Panc1 (cell line): ENCODE measurements at regions not wholly inside any gene's neighbourhood (a gene's known extent, or its start where the extent isn't known, plus 50 kb on each side); places are given as distances from the start of the nearest gene placed in this dataset.
A peak's percentile ranks its signal among the peaks of the same experiment; 100 is the strongest.
"Not testable (repeated sequence)": the region's sequence is repeated elsewhere in the genome, so short reads cannot be mapped to it uniquely, and the experiment has no call there.

Experiments used
- ATAC-seq: fragments of 200-7000 bp; cut with Tn5 transposase; 2 replicates; pipeline ENCODE4 v1.9.1; 2020; ENCODE audit warnings: mild to moderate bottlenecking, moderate library complexity
- BruUV-seq: library from RNA; stranded (reverse); fragments of 400-500 nt; replicated peaks from 2 replicates; lab custom pipeline; 2021; lab: Mats Ljungman, UMichigan
- CTCF ChIA-PET: fragments of 300-600 bp; sonication (Branson Sonifier 250); formaldehyde crosslinking; loops from one replicate; lab custom pipeline; 2022; ENCODE audit warnings: antibody characterized with exemption; lab: Charles Lee
- POLR2A ChIA-PET: fragments of 300-600 bp; sonication (Branson Sonifier 250); formaldehyde crosslinking; loops from one replicate; lab custom pipeline; 2022; ENCODE audit warnings: antibody characterized with exemption; lab: Charles Lee
- DNase-seq: peaks from one replicate; pipeline ENCODE4 v3.0.0-alpha.2; 2010; ENCODE audit warnings: low read depth, low spot score
- H3K27ac ChIP-seq: 2 replicates; pipeline ENCODE4 v1.5.1; 2011; ENCODE audit warnings: mild to moderate bottlenecking, low read length, inconsistent platforms
- H3K27me3 ChIP-seq: fragments of 200-500 bp; sonication (Bioruptor generic); 2 replicates; pipeline ENCODE4 v1.6.0; 2014; ENCODE audit warnings: low read length, inconsistent platforms; ENCODE audit not compliant: control insufficient read depth, insufficient read depth
- H3K36me3 ChIP-seq: fragments of 200-500 bp; sonication (Bioruptor generic); 2 replicates; pipeline ENCODE4 v1.5.1; 2014; ENCODE audit warnings: inconsistent platforms, mild to moderate bottlenecking, low read length, moderate library complexity; ENCODE audit not compliant: control insufficient read depth, insufficient read depth
- H3K4me1 ChIP-seq: 2 replicates; pipeline ENCODE4 v1.5.1; 2011; ENCODE audit warnings: inconsistent platforms, mild to moderate bottlenecking, low read length, moderate library complexity; ENCODE audit not compliant: control insufficient read depth, insufficient read depth
- H3K4me3 ChIP-seq, 2 experiments: 2 replicates each; pipeline ENCODE4 v1.5.1; 2011 to 2012; ENCODE audit warnings: low read depth in 2 of 2, low read length in 2 of 2, mild to moderate bottlenecking in 2 of 2, inconsistent platforms in 1 of 2, moderate library complexity in 1 of 2
- H3K9me3 ChIP-seq: fragments of 200-500 bp; sonication (Bioruptor generic); 2 replicates; pipeline ENCODE4 v1.5.1; 2014; ENCODE audit warnings: low read depth, mild to moderate bottlenecking, inconsistent platforms, low read length, moderate library complexity; ENCODE audit not compliant: control insufficient read depth, insufficient read depth
- POLR2AphosphoS5 ChIP-seq: IDR thresholded peaks from 2 replicates; pipeline ENCODE4 v1.6.1; 2012; ENCODE audit warnings: mild to moderate bottlenecking, low read depth, low read length, moderate library complexity
- SIN3A ChIP-seq: IDR thresholded peaks from 2 replicates; pipeline ENCODE4 v1.6.1; 2012; ENCODE audit warnings: low read depth, mild to moderate bottlenecking, low read length, moderate library complexity, borderline replicate concordance; ENCODE audit not compliant: insufficient read depth
- TCF7L2 ChIP-seq: IDR thresholded peaks from 2 replicates; pipeline ENCODE4 v1.6.1; 2011; ENCODE audit warnings: mild to moderate bottlenecking, low read depth, low read length, inconsistent platforms
- in situ Hi-C: cut with HindIII; loops from 2 replicates; pipeline ENCODE4 v1.10.0; 2016; ENCODE audit warnings: low sequenced_read_pairs, low pct_unique_long_range_greater_than_20kb
- intact Hi-C: fragments of 100-400 bp; cut with micrococcal nuclease; formaldehyde crosslinking; loops from one replicate; pipeline ENCODE4 v1.10.0; 2022; ENCODE audit not compliant: unreplicated experiment
- TF ChIP-seq, protein P1 (sequence below), 2 experiments: IDR thresholded peaks; 2 replicates each; pipeline ENCODE4 v1.6.1; 2011 to 2012; ENCODE audit warnings: low read depth in 2 of 2, control low read depth in 1 of 2, low read length in 1 of 2, mild to moderate bottlenecking in 1 of 2, moderate library complexity in 1 of 2; ENCODE audit not compliant: insufficient read depth in 1 of 2
- TF ChIP-seq, protein P2 (sequence below): fragments of 450-650 bp; IDR thresholded peaks from 2 replicates; pipeline ENCODE4 v1.5.1; 2017; ENCODE audit warnings: mild to moderate bottlenecking

DNA sequence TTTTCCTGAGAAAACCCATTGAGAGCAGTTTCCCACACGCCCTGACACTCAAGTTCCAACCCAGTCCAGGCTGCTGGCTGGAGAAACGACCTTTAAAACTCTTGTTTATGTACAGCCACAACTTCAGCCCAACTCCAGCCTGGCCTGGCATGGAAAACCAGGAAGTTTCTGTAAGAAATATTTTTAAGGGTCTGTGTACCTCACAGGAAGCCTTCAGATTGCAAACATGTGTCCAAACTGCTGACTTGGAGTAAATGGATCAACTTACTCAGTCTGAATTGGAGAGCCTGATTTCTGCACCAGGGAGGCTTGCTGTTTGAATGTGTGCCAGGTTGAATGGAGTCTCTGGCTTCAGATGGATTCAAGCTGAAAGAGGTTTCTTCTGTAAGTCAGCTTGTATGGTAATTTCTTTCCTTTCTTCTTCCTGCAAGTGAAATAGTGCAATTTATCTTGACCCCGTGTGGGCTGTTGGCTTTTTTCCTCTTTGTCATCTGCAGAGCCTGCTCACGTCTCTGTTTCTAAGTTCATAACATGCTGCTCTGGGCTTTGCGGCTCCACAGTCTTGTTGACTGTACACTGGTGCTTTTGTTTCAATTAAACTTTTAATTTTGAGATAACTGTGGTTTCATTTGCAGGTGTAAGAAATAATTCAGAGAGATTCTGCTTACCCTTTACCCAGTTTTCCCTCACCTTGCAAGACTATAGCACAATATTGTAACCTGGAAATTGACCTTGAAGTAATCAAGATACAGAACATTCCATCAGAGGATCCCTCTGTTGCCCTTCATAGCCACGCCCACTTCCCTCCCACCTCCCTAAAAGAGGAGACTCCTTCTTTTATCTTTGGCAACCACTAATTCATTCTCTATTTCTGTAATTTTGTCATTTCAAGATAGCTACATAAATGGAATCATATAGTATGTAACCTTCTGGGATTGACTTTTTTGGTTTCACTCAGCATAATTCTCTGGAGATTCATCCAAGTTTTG is 109.7 kb upstream of the PRMT8 start:
- intact Hi-C loops (no loop called here), in situ Hi-C loops (no loop called here)
- TF ChIP-seq SIN3A (no peak), POLR2AphosphoS5 (no peak)
- TF ChIP-seq, protein P1, sequence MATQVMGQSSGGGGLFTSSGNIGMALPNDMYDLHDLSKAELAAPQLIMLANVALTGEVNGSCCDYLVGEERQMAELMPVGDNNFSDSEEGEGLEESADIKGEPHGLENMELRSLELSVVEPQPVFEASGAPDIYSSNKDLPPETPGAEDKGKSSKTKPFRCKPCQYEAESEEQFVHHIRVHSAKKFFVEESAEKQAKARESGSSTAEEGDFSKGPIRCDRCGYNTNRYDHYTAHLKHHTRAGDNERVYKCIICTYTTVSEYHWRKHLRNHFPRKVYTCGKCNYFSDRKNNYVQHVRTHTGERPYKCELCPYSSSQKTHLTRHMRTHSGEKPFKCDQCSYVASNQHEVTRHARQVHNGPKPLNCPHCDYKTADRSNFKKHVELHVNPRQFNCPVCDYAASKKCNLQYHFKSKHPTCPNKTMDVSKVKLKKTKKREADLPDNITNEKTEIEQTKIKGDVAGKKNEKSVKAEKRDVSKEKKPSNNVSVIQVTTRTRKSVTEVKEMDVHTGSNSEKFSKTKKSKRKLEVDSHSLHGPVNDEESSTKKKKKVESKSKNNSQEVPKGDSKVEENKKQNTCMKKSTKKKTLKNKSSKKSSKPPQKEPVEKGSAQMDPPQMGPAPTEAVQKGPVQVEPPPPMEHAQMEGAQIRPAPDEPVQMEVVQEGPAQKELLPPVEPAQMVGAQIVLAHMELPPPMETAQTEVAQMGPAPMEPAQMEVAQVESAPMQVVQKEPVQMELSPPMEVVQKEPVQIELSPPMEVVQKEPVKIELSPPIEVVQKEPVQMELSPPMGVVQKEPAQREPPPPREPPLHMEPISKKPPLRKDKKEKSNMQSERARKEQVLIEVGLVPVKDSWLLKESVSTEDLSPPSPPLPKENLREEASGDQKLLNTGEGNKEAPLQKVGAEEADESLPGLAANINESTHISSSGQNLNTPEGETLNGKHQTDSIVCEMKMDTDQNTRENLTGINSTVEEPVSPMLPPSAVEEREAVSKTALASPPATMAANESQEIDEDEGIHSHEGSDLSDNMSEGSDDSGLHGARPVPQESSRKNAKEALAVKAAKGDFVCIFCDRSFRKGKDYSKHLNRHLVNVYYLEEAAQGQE (IDR thresholded peaks at IDR 0.05; ENCODE audit: insufficient read depth in 1 of 2, low read depth in 2 of 2, low read length in 1 of 2), result no peak
- TF ChIP-seq, protein P2, sequence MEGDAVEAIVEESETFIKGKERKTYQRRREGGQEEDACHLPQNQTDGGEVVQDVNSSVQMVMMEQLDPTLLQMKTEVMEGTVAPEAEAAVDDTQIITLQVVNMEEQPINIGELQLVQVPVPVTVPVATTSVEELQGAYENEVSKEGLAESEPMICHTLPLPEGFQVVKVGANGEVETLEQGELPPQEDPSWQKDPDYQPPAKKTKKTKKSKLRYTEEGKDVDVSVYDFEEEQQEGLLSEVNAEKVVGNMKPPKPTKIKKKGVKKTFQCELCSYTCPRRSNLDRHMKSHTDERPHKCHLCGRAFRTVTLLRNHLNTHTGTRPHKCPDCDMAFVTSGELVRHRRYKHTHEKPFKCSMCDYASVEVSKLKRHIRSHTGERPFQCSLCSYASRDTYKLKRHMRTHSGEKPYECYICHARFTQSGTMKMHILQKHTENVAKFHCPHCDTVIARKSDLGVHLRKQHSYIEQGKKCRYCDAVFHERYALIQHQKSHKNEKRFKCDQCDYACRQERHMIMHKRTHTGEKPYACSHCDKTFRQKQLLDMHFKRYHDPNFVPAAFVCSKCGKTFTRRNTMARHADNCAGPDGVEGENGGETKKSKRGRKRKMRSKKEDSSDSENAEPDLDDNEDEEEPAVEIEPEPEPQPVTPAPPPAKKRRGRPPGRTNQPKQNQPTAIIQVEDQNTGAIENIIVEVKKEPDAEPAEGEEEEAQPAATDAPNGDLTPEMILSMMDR, result no peak

DNA sequence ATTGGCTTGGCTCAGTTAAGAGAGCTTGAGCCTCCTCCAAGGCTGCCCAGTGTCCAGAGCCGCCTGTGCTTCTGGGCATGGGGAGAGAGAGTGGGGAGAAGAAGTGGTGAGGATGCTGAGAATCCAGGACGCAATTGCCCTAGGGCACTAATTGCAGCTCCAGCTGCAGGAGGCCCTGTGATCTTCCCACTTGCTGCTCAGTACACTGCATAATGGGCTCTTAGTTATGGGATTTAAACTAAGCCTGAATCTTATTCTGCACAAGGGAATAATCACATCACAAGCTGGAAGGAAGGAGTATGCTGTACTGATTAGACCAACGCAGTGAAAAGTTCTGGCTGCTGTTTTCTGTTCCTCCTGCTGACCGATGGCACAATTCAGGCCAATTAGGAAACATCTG is 101.0 kb upstream of the PRMT8 start:
- H3K36me3 ChIP-seq, result no peaks in the 10 kb centered on the region
- no peaks in the 10 kb centered on the region for H3K9me3 ChIP-seq
- H3K4me1 ChIP-seq, result no peaks in the 10 kb centered on the region
- no peak overlapping the region for H3K4me3 ChIP-seq
- DNase-seq, result no peak
- in situ Hi-C loops (no loop called here), intact Hi-C loops (no loop called here)
- TF ChIP-seq, protein P2, result no peak
- TF ChIP-seq POLR2AphosphoS5 (no peak), TCF7L2 (no peak), SIN3A (no peak)
- TF ChIP-seq, protein P1 (IDR thresholded peaks at IDR 0.05; ENCODE audit: insufficient read depth in 1 of 2, low read depth in 2 of 2, low read length in 1 of 2), result no peak
- H3K27ac ChIP-seq, result no peak overlapping the region
- peaks cover 4% of the 10 kb centered on the region; the same call in 1 of the 2 replicates for H3K27me3 ChIP-seq
- no peak for ATAC-seq
- ChIA-PET CTCF (no interaction called here), POLR2A (no interaction called here)
- BruUV-seq, result no TSS peak

More for the DNA sequence above, 109.7 kb upstream of the PRMT8 start:
- Histone ChIP-seq H3K36me3 (no peaks in the 10 kb centered on the region), H3K27me3 (peaks cover 3% of the 10 kb centered on the region; the same call in 1 of the 2 replicates), H3K9me3 (no peaks in the 10 kb centered on the region), H3K4me1 (no peaks in the 10 kb centered on the region), H3K4me3 (no peak overlapping the region), H3K27ac (no peak overlapping the region)
- ATAC-seq, result no peak
- ChIA-PET CTCF (no interaction called here), POLR2A (no interaction called here)
- DNase-seq, result no peak
- BruUV-seq, result no TSS peak

DNA sequence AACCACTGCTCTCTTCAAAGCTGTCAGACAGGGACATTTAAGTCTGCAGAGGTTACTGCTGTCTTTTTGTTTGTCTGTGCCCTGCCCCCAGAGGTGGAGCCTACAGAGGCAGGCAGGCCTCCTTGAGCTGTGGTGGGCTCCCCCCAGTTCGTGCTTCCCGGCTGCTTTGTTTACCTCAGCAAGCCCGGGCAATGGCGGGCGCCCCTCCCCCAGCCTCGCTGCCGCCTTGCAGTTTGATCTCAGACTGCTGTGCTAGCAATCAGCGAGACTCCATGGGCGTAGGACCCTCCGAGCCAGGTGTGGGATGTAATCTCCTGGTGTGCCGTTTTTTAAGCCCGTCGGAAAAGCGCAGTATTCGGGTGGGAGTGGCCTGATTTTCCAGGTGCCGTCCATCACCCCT is 93.4 kb upstream of the PRMT8 start:
- CTCF ChIA-PET, intact Hi-C loops, in situ Hi-C loops, H3K27ac ChIP-seq, H3K9me3 ChIP-seq, H3K4me1 ChIP-seq, BruUV-seq, POLR2A ChIA-PET, H3K27me3 ChIP-seq, H3K36me3 ChIP-seq, DNase-seq, ATAC-seq: not testable (repeated sequence)
- peak overlapping the region; percentile 9 to 24; a peak in 2 of 4 replicates for H3K4me3 ChIP-seq
